Hematopoietic multipotent progenitor cell treated with erythropoietin and hydrocortisone succinate and interleukin-3 and kit ligand, for 8 days (in vitro differentiated cells): ENCODE measurements at regions not wholly inside any gene's neighbourhood (a gene's known extent, or its start where the extent isn't known, plus 50 kb on each side); places are given as distances from the start of the nearest gene placed in this dataset.
"Not testable (repeated sequence)": the region's sequence is repeated elsewhere in the genome, so short reads cannot be mapped to it uniquely, and the experiment has no call there.

ENCODE experiments used
- DNase-seq: peaks from one replicate; pipeline ENCODE4 v3.0.0-alpha.2; 2015

DNA sequence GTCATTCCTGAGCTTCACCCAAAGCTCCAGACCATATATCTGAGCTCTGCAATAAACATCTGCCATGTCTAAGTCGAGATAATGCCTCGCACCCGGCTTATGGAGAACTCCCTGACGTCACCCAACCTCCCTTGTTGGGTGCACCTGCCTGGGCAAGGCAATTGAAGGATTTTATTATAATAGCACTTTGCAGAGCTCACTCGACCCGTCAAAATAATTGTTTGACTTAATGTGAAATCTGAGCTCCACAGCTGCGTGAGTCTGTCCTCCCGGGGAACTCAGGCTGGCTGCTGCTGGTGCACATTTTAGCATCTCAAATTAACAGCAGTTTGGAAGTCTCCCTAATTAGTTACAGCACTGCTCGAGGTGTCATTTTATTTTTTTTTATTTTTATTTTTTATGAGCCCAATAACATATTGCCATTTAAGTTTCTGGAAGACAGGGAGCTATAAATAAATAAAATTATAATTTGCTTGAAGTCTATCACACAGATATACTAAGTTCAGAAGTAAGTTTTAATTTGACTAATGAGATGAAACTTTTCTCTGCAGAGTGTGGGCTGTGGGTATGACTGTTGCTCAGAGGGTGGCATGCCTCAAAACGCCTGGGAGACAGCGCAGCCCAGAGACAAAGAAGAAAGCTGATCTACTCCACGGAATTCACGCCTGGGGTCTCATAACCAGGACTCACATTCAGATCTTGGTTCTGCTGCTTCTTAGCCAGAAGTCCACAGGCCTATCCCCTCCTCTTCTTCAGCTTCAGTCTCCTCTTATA, 401.4 kb upstream of the C16orf82 start:
- DNase-seq: no peak

- no peak for DNase-seq
Measured at GRCh38 chr16:26666486-26666885, 400.2 kb upstream of the C16orf82 start.

GRCh38 chr16:26667307-26667706, 399.4 kb upstream of the C16orf82 start:
- DNase-seq: no peak

GRCh38 chr16:26668026-26668425, 398.7 kb upstream of the C16orf82 start:
- no peak for DNase-seq

DNA sequence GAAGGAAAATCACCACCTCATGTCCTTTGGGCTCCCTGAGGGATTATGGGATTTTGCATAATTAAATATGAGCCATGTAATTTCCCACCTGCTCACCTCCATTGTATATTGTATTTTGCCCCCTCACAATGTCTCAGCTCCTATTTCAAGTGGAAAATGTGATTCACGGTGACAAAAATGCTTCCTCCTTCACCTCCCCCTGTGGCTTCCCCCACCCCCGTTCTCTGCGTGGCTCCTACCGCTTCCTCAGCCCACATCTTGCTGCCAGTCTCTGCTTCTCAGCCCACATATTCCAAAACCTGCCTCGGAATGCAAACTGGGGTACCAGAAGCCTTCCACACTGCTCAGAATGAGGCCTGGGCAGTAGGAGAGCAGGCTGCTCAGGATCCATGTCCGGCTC, 394.5 kb upstream of the C16orf82 start:
- DNase-seq: no peak

DNA sequence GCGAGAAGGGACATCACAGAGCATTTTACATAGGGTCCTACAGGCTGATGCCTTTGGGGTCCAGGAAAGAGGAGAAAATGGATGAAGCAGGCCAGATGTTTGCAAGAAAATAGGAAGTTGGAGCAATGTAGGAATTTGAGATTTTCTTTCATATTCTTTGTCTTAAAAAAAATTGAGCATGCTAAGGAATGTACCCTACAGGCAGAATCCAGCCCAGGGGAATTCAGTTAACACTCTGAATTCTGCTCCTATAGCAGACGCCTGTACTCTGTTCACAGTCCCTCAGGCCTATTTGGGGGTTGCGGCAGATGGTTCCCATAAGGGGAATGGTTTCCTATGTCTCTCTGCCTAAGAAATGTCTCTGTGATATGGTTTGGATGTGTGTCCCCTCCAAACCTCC, 393.7 kb upstream of the C16orf82 start:
- no peak for DNase-seq

DNA sequence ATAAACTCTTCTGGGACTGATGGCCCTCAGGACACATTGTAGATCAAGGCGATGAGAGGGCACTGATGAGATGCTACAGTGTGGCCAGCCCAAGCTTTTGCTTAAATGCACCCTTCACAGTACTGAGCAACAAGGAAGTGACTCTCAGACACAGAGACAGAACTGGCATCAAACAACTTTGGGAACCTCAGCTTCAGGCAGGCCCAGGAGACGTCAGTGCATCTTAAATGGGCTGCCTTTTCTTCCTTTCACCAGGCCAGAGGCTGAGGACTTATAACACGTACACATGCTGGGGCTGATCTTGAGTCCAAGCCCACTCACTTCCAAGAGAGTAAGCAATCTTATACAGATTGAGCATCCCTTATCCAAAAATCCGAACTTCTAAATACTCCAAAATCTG, 386.1 kb upstream of the C16orf82 start:
- no peak for DNase-seq

- DNase-seq: no peak
Measured at GRCh38 chr16:26688105-26688504, 378.6 kb upstream of the C16orf82 start.

DNA sequence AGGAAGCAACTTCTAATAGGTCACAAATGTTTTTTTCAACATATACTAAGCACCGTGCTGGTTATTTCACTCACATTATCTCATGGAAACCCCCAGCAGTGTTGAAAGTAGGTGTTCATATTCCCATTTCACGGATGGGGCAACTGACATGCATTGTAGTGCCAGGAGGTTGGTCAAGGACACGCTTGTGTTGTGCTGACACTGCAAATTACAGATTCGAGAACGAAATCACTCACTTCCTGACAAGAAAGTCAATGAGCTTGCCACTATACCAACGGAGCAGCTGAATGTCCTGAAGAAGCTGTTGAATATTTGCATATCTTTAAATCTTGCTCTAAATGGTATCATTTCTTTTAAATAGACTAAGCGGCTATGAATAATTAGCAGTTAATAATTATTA, 378.0 kb upstream of the C16orf82 start:
- DNase-seq: no peak

DNA sequence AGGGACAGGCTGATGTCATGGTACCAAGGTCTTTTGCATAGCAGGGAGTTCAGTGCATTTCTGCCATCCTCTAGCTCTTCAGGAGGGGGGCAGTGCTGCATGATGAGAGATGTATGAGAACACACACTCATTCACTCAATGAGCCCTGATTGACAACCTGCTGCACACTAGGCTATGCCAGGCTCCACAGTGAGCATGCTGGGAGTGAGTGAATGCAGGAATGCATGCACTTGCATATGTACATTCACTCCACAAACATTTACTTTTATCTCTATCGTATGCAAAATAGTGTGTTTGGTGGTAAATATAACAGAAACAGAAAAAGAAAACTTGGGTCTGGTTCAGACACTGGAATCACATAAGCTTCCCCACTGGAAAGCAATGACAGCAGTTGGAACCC, 374.1 kb upstream of the C16orf82 start:
- no peak for DNase-seq

- no peak for DNase-seq
Measured at GRCh38 chr16:26697807-26698206, 368.9 kb upstream of the C16orf82 start.

DNA sequence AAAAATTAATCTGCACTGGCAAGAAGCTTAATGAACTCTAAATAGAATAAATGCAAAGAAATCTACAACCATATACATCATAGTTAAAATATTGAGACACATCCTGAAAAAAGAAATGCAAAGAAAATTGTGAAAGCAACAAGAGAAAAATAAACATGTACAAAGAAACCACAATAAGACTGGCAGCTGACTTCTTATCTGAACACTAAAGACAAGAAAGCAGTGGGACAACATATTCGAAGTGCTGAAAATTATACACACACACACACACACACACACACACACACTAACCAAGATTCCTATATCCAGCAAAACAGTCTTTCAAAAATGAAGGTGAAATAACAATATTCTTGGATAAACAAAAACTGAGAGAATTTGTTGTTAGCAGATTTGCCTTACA, 366.5 kb upstream of the C16orf82 start:
- DNase-seq: no peak

DNA sequence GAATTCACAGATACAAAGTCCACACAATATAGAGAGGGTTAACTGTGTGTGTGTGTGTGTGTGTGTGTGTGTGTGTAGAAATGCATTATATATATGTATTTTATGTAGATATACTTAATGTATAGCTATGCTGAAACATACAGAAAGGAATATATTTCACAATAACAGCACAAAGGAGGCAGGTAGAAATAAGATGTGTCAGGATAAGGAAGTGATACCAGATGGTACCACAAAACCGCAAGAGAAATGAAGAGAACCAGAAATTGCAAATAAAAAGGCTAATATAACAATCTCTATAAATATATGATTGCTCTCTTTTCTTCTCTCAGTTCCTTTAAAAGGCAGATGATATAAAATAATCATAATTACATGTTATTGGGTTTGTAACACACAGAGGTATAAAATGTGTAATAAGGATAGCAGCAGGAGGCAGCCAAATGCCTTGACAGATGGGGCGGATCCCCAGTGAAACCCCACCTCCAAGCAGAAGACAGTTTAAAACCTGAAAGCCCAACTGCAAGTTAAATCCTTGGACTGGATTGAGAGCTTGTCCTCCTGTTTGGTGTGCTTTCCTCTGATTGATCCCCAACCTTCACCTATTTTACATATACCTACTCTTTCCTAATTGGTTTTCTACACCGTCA, 365.4 kb upstream of the C16orf82 start:
- no peak for DNase-seq

DNA sequence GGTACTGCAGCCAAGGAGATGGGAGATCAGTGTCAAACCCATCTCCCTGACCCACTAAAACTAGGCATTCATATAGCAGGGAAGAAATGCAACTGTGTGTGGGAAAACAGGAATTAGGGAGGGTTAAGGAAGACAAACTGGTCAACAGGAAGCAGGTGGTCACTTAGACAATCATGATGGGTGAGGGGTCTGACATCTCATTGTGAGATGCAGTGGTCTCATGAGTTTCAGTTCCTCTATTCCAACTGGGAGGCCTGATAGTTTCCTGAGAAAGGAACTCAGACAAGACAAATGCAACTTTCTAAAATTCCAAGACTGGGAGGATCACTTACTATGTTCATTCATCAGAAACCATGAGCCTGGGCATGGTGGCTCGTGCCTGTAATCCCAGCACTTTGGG, 361.4 kb upstream of the C16orf82 start:
- DNase-seq: no peak

DNA sequence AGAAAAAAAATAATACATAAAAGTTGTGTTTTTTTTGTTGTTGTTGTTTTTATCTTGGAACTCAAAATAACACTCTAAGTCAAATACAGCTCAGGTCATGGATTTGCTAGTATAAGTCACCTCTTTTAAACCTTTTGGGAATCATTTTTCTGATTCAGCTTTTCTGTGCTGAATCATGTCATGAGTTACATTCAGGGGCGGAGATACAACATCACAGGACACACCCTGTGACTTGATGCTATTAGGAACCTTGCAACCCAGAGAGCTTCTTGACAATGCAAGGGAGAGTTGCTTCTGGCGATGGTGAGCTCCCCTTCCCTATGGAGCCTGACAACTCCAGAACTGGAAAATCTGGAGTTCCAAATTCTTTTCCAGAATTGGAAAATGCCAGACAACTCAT, 358.3 kb upstream of the C16orf82 start:
- DNase-seq: no peak

DNA sequence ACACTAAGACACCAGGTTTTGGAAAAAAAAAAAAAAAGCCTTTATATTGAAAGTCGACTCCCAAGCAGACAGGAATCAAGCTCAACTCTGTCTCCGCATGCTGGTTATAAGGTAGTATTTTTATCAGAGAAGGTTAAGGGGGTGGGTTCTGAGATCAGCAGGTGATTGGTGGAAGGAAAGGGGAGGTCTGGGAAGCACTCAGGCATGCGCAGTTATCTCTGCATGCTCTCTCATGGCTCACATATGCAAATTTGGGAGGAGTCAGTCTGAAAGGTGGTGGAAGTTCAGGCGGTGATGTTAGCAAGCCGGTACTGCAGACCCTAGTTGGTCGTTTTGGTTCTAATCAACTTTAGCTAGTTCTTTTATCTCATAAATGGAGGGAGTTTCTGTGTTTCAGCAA, 357.6 kb upstream of the C16orf82 start:
- no peak for DNase-seq

DNA sequence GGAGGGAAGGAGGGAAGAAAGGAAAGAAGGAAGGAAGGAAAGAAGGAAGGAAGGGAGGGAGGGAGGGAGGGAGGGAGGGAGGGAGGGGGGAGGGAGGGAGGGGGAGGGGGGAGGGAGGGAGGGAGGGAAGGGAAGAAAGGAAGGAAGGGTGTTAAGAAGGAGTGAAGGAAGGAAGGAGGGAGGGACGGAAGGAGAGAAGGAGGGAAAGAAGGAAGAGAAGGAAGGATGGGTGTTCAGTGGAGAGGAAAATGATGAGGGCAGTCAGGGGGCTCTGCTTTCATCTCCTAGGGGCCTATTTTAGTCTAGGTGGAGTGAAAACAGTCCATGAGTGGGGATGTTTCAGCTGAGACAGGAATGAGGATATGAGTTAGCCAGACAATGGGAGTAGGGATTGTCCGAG, 357.0 kb upstream of the C16orf82 start:
- no peak for DNase-seq

DNA sequence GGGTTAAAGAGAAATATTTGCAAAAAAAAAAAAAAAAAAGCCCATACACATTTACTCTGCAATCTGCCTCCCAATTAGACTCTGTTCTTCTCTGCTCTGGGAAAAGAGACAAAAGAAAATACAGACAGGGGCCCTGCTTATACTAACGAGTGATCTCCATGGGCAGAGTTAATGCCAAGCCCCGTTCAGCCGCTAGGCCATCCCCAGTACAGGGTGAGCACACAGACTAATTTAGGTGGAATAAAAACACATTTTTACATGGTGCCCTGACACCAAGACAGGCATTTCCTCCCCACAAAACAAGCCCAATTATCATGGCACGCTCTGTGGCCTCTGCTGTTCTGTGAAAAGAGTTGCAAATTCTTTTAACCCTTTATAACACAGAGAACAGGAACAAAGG, 356.3 kb upstream of the C16orf82 start:
- DNase-seq: no peak

DNA sequence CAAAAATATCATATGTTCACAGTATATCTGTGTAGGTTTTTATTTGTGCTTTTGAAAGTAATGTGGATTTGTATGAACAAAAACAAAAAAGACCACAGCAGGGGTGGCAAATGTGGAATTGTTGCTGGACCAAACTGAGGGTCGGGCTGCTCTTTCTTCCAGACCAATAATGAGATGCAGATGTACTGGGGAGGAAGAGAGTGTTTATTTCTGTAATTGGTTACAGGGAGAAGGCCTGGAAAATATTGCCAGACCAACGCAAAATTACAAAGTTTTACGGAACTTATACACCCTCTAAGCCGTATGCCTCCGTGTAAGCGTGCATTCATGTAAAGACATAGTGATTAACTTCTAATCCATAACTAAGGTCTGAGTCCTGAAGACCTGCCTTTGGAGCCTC, 353.9 kb upstream of the C16orf82 start:
- no peak for DNase-seq

DNA sequence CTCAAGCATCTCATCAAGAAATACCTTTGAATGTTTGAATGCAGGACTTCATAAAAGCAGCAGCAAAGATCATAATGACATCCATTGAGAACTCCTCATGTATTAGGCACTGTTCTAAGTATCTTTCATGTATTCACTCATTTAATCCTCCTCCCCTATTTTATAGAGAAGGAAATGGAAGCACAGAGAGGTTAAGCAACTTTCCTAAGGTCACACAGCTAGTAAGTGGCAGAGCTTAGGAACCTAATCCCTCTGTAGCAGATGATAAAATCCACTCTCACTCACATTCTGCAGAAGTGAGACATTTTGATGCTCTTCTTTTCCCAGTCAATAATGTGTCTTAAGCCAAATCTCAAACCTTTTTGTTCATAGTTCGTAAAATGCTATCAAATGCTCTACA, 350.8 kb upstream of the C16orf82 start:
- DNase-seq: no peak

DNA sequence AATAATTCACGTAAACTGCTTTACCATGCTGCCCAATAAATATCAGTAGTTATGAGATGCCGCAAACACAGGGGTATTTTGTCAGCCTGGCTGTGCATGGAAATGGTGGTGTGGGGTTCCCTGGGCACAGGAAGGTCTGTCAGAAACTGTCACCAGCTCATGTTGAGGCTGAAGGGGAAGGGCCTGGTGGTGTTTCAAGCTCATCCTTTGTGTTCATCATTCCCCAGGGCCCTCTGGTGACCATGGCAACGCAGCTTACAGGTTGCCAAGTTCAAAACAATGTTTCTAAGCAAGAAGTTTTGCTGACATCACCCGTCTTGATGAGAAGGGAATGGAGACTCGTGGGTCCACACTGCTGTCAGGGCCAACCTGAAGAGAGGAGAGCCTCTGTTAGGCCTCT, 348.9 kb upstream of the C16orf82 start:
- no peak for DNase-seq

- DNase-seq: no peak
Measured at GRCh38 chr16:26721290-26721689, 345.4 kb upstream of the C16orf82 start.

DNA sequence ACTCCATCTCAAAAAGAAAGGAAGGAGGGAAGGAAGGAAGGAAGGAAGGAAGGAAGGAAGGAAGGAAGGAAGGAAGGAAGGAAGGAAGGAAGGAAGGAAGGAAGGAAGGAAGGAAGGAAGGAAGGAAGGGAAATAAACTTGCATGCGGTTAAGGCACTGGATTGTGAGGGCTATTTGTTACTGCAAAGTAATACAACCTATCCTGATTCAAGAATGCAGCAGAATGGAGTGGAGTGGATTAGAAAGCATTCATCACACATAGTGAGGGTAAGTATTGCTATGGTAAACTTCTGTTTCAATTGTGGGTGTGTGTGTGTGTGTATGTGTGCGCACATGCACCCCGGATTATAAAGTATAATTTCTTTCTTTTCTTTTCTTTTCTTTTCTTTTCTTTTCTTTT, 344.8 kb upstream of the C16orf82 start:
- DNase-seq: not testable (repeated sequence)

DNA sequence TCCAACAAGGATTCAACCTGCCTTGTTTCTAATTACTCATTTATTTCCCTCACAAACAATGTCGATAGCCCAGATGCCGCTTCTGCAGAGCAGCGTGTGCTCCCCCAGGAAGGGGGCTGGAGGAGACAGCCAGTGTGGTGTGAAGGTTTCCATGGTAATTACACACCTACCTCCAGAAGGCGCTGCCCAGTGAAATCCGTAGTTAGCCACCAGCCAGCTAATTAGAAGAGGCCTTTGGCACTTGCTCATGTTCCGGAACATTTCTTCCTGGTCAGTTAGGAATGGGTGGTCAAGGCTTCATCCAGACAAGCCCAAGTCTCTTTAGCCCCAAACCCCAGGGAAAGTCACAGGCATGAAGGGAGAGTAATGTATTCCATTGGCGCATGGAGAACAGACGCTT, 342.5 kb upstream of the C16orf82 start:
- DNase-seq: no peak

DNA sequence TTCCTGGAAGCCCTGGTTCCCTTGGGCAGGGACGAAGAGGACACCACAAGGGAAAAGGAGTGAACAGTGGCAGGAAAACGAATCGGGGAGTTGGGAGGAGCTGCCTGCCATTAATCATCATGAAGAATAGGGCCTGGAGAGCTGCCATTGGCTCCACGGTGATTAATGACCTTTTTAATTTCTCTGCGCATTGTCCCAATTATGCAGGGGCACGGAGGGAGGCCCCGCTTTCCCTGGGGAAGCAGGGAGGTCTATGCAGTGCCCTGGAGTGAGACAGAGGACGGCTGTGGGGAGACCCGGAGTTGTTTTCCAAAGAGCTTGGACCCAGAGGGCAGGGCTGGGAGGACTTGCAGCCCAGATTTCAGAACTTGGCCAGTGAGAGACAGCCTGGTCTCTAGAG, 338.9 kb upstream of the C16orf82 start:
- DNase-seq: no peak
